GM06990 (cell line): ENCODE measurements at regions not wholly inside any gene's neighbourhood (a gene's known extent, or its start where the extent isn't known, plus 50 kb on each side); places are given as distances from the start of the nearest gene placed in this dataset.

Experiments
- DNase-seq: peaks from one replicate; pipeline ENCODE4 v3.0.0-alpha.2; 2011; ENCODE audit not compliant: insufficient read length; ENCODE audit errors: extremely low read depth
- H3K27me3 ChIP-seq: replicated peaks from 2 replicates; pipeline ENCODE4 v1.6.0; 2011; ENCODE audit warnings: low read length; ENCODE audit not compliant: control insufficient read depth, insufficient read depth
- H3K36me3 ChIP-seq: 2 replicates; pipeline ENCODE4 v1.5.1; 2011; ENCODE audit warnings: low read length; ENCODE audit not compliant: control insufficient read depth, insufficient read depth
- H3K4me3 ChIP-seq: replicated peaks from 2 replicates; pipeline ENCODE4 v1.5.1; 2011; ENCODE audit warnings: low read depth, mild to moderate bottlenecking, control low read depth, low read length
- CTCF ChIP-seq: IDR thresholded peaks from 2 replicates; pipeline ENCODE4 v1.5.1; 2011; ENCODE audit warnings: low read length, control low read depth, mild to moderate bottlenecking, inconsistent platforms; ENCODE audit not compliant: insufficient read depth, poor library complexity, severe bottlenecking

- no peak for TF ChIP-seq CTCF
- Histone ChIP-seq H3K27me3 (no peaks in the 10 kb centered on the region; the same call in none of the 2 replicates), H3K36me3 (no peaks in the 10 kb centered on the region), H3K4me3 (no peak overlapping the region)
- no peak for DNase-seq
Observed at GRCh38 chr17:73958453-73958852, 245.0 kb upstream of the RPL38 start.

- H3K36me3 ChIP-seq, result no peaks in the 10 kb centered on the region
- no peaks in the 10 kb centered on the region; the same call in 1 of the 2 replicates for H3K27me3 ChIP-seq
- no peak for DNase-seq
- H3K4me3 ChIP-seq, result no peak overlapping the region
- no peak for TF ChIP-seq CTCF
Observed at GRCh38 chr17:73960469-73960868, 243.0 kb upstream of the RPL38 start.

- no peak for DNase-seq
- H3K4me3 ChIP-seq, result no peak overlapping the region
- H3K27me3 ChIP-seq, result no peaks in the 10 kb centered on the region; the same call in 1 of the 2 replicates
- no peaks in the 10 kb centered on the region for H3K36me3 ChIP-seq
- TF ChIP-seq CTCF, result no peak
Observed at GRCh38 chr17:73962308-73962707, 241.2 kb upstream of the RPL38 start.

GRCh38 chr17:73968680-73969079, 234.8 kb upstream of the RPL38 start:
- H3K27me3 ChIP-seq, result no peaks in the 10 kb centered on the region; the same call in none of the 2 replicates
- H3K4me3 ChIP-seq, result no peak overlapping the region
- no peaks in the 10 kb centered on the region for H3K36me3 ChIP-seq
- DNase-seq, result no peak
- TF ChIP-seq CTCF, result no peak

GRCh38 chr17:73969956-73970355, 233.5 kb upstream of the RPL38 start:
- Histone ChIP-seq H3K27me3 (peaks cover 1% of the 10 kb centered on the region), H3K4me3 (no peak overlapping the region), H3K36me3 (no peaks in the 10 kb centered on the region)
- TF ChIP-seq CTCF, result no peak
- no peak for DNase-seq

GRCh38 chr17:73971127-73971526, 232.4 kb upstream of the RPL38 start:
- DNase-seq, result no peak
- Histone ChIP-seq H3K36me3 (no peaks in the 10 kb centered on the region), H3K4me3 (no peak overlapping the region), H3K27me3 (peaks cover 1% of the 10 kb centered on the region)
- no peak for TF ChIP-seq CTCF
